Suprapubic skin (tissue), 4 donors: ENCODE measurements at regions not wholly inside any gene's neighbourhood (a gene's known extent, or its start where the extent isn't known, plus 50 kb on each side); places are given as distances from the start of the nearest gene placed in this dataset.
"Not testable (repeated sequence)": the region's sequence is repeated elsewhere in the genome, so short reads cannot be mapped to it uniquely, and the experiment has no call there.

ENCODE experiments used
- DNase-seq, 2 donors: peaks; one replicate each; pipeline ENCODE4 v3.0.0-alpha.2; 2019; ENCODE audit warnings: low spot score in 2 of 2
- H3K27ac ChIP-seq: fragments of 200-600 bp; sonication (generic); one replicate; pipeline ENCODE4 v1.5.1; 2019
- H3K27me3 ChIP-seq: fragments of 200-600 bp; sonication (generic); one replicate; pipeline ENCODE4 v1.5.1; 2019
- H3K36me3 ChIP-seq: fragments of 200-600 bp; sonication (generic); one replicate; pipeline ENCODE4 v1.5.1; 2019
- H3K4me1 ChIP-seq: fragments of 200-600 bp; sonication (generic); one replicate; pipeline ENCODE4 v1.5.1; 2019
- H3K4me3 ChIP-seq: fragments of 200-600 bp; sonication (generic); one replicate; pipeline ENCODE4 v1.5.1; 2019; ENCODE audit warnings: mild to moderate bottlenecking
- H3K9me3 ChIP-seq: fragments of 200-600 bp; sonication (generic); one replicate; pipeline ENCODE4 v1.5.1; 2019
- EP300 ChIP-seq: sonication (generic); formaldehyde crosslinking; IDR thresholded peaks from one replicate; pipeline ENCODE4 v1.6.1; 2017; ENCODE audit warnings: antibody characterized with exemption
- POLR2A ChIP-seq, 2 donors: fragments of 450-650 bp; IDR thresholded peaks; one replicate each; pipeline ENCODE4 v1.6.1; 2017; ENCODE audit warnings: antibody characterized with exemption in 2 of 2, mild to moderate bottlenecking in 2 of 2, moderate library complexity in 2 of 2
- POLR2AphosphoS5 ChIP-seq, 3 donors: sonication (generic); formaldehyde crosslinking; IDR thresholded peaks; one replicate each; pipeline ENCODE4 v1.6.1; 2017; ENCODE audit warnings: antibody characterized with exemption in 3 of 3
- WGBS: methylation state at CpG from one replicate; pipeline ENCODE4 v1.1.5; 2018; 5-methylcytosine and 5-hydroxymethylcytosine counted together
- TF ChIP-seq, protein P1 (sequence below), 2 donors: fragments of 200-600 bp in 1 of 2; fragments of 450-650 bp in 1 of 2; sonication (generic) in 1 of 2; IDR thresholded peaks; one replicate each; pipeline ENCODE4 v1.5.1; 2016 to 2019; ENCODE audit warnings: antibody characterized with exemption in 2 of 2, mild to moderate bottlenecking in 1 of 2, moderate library complexity in 1 of 2

GRCh38 chr5:122608222-122608621, 166.7 kb upstream of the SNX2 start:
- DNase-seq = no peak
- Histone ChIP-seq H3K27me3 (no peaks in the 10 kb centered on the region), H3K27ac (no peak overlapping the region), H3K9me3 (no peaks in the 10 kb centered on the region), H3K36me3 (no peaks in the 10 kb centered on the region), H3K4me1 (no peaks in the 10 kb centered on the region), H3K4me3 (no peak overlapping the region)
- WGBS = 90% methylated on average over 3 of the region's 3 CpGs
- no peak for TF ChIP-seq EP300
- TF ChIP-seq POLR2AphosphoS5 (IDR thresholded peaks at IDR 0.05) = no peak
- TF ChIP-seq, protein P1, sequence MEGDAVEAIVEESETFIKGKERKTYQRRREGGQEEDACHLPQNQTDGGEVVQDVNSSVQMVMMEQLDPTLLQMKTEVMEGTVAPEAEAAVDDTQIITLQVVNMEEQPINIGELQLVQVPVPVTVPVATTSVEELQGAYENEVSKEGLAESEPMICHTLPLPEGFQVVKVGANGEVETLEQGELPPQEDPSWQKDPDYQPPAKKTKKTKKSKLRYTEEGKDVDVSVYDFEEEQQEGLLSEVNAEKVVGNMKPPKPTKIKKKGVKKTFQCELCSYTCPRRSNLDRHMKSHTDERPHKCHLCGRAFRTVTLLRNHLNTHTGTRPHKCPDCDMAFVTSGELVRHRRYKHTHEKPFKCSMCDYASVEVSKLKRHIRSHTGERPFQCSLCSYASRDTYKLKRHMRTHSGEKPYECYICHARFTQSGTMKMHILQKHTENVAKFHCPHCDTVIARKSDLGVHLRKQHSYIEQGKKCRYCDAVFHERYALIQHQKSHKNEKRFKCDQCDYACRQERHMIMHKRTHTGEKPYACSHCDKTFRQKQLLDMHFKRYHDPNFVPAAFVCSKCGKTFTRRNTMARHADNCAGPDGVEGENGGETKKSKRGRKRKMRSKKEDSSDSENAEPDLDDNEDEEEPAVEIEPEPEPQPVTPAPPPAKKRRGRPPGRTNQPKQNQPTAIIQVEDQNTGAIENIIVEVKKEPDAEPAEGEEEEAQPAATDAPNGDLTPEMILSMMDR (IDR thresholded peaks at IDR 0.05) = no peak
- no peak for TF ChIP-seq POLR2A (IDR thresholded peaks at IDR 0.05)

DNA sequence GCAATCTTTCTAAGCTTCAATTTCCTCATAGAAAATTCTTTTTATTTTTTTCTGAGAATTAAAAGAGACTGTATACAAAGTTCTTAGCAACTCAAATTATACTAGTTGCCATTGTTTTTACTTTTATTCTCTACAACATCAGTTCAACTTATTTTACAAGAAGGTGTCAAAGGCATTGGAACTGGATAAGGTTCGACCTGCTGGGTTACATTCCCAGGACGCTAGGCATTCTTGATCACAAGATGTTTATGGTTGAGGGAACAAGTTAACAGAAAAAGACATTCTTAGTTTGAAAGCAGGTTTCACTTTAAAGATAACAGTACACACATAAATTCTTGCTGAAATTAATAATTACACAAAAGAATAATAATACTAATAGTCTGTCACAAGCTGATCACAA, 163.5 kb upstream of the SNX2 start:
- 56% methylated on average over 2 of the region's 2 CpGs for WGBS
- H3K27me3 ChIP-seq = no peaks in the 10 kb centered on the region
- DNase-seq = no peak
- TF ChIP-seq POLR2A (IDR thresholded peaks at IDR 0.05) = no peak
- TF ChIP-seq, protein P1 (IDR thresholded peaks at IDR 0.05) = no peak
- no peak for TF ChIP-seq EP300
- no peak for TF ChIP-seq POLR2AphosphoS5 (IDR thresholded peaks at IDR 0.05)
- H3K36me3 ChIP-seq = no peaks in the 10 kb centered on the region
- H3K9me3 ChIP-seq = no peaks in the 10 kb centered on the region
- no peak overlapping the region for H3K4me3 ChIP-seq
- no peak overlapping the region for H3K27ac ChIP-seq
- no peaks in the 10 kb centered on the region for H3K4me1 ChIP-seq

DNA sequence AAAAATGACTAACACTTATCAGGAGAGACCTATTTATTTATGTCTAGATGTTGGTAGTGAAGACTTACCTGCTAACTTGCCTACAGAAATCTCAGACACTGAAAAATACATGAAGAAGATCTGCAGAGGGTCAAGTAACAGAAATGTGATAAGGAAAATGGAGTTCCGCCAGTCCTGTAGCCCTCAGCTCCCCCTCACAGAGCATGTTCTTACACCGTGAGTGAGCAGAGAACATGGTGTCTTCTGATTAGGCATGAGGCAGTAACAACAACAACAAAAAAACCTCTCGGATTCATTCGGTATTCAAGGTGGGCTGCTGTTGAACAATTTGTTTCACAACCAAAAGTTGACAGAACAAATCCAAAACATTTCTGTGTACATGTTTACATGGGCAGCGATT, 162.0 kb upstream of the SNX2 start:
- H3K27me3 ChIP-seq = no peaks in the 10 kb centered on the region
- no peaks in the 10 kb centered on the region for H3K36me3 ChIP-seq
- WGBS = 79% methylated on average over 5 of the region's 5 CpGs
- no peaks in the 10 kb centered on the region for H3K4me1 ChIP-seq
- DNase-seq = no peak
- H3K27ac ChIP-seq = no peak overlapping the region
- no peak overlapping the region for H3K4me3 ChIP-seq
- H3K9me3 ChIP-seq = no peaks in the 10 kb centered on the region
- TF ChIP-seq POLR2A (IDR thresholded peaks at IDR 0.05) (no peak), EP300 (no peak), POLR2AphosphoS5 (IDR thresholded peaks at IDR 0.05) (no peak)
- TF ChIP-seq, protein P1 (IDR thresholded peaks at IDR 0.05) = no peak

GRCh38 chr5:122615146-122615545, 159.7 kb upstream of the SNX2 start:
- DNase-seq = no peak
- H3K36me3 ChIP-seq = no peaks in the 10 kb centered on the region
- H3K27me3 ChIP-seq = no peaks in the 10 kb centered on the region
- no peak overlapping the region for H3K27ac ChIP-seq
- H3K9me3 ChIP-seq = no peaks in the 10 kb centered on the region
- no peak overlapping the region for H3K4me3 ChIP-seq
- H3K4me1 ChIP-seq = no peaks in the 10 kb centered on the region
- WGBS = 89% methylated on average over 1 of the region's 1 CpG
- TF ChIP-seq POLR2AphosphoS5 (IDR thresholded peaks at IDR 0.05) (no peak), POLR2A (IDR thresholded peaks at IDR 0.05) (no peak), EP300 (no peak)
- TF ChIP-seq, protein P1 (IDR thresholded peaks at IDR 0.05) = no peak

DNA sequence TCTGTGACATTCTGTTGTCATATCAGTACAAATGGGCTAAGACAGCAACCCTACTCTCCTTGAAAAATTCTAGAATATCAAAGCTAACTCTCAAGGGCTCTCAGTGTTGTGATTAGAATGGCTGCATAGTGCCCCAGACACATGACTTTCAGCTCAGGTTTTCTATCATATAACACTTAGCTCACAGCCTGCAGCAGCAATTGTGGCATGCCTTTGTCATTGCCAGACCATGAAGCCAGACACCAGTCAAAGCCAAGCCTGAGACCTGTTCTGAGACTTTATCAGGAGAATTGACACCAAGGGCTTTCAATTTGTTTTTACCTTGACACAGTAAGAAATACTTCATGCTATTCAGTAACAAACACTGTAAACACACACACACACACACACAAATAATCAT, 159.0 kb upstream of the SNX2 start:
- H3K9me3 ChIP-seq = no peaks in the 10 kb centered on the region
- no peaks in the 10 kb centered on the region for H3K36me3 ChIP-seq
- TF ChIP-seq POLR2AphosphoS5 (IDR thresholded peaks at IDR 0.05) (no peak), EP300 (no peak), POLR2A (IDR thresholded peaks at IDR 0.05) (no peak)
- H3K4me1 ChIP-seq = no peaks in the 10 kb centered on the region
- no peaks in the 10 kb centered on the region for H3K27me3 ChIP-seq
- no peak overlapping the region for H3K27ac ChIP-seq
- H3K4me3 ChIP-seq = no peak overlapping the region
- DNase-seq = no peak

- not testable (repeated sequence) for H3K4me1 ChIP-seq, H3K36me3 ChIP-seq, H3K4me3 ChIP-seq, H3K27me3 ChIP-seq, H3K27ac ChIP-seq, H3K9me3 ChIP-seq, DNase-seq
- 91% methylated on average over 5 of the region's 5 CpGs for whole genome bisulfite sequencing
These were observed 156.8 kb upstream of the SNX2 start for GRCh38 chr5:122618046-122618445.

GRCh38 chr5:122620768-122621167, 154.1 kb upstream of the SNX2 start:
- 88% methylated on average over 4 of the region's 4 CpGs for WGBS
- not testable (repeated sequence) for H3K4me3 ChIP-seq, H3K9me3 ChIP-seq, H3K36me3 ChIP-seq, H3K27me3 ChIP-seq, H3K4me1 ChIP-seq, DNase-seq, H3K27ac ChIP-seq

- 92% methylated on average over 4 of the region's 4 CpGs for WGBS
- not testable (repeated sequence) for H3K9me3 ChIP-seq
These were observed 146.2 kb upstream of the SNX2 start for GRCh38 chr5:122628714-122629113.

More at GRCh38 chr5:122628714-122629113, 146.2 kb upstream of the SNX2 start:
- H3K4me3 ChIP-seq, H3K4me1 ChIP-seq, DNase-seq, H3K27me3 ChIP-seq, H3K27ac ChIP-seq, H3K36me3 ChIP-seq: not testable (repeated sequence)
